ENCODE measurements at regions not wholly inside any gene's neighbourhood (a gene's known extent, or its start where the extent isn't known, plus 50 kb on each side); places are given as distances from the start of the nearest gene placed in this dataset.

DNA sequence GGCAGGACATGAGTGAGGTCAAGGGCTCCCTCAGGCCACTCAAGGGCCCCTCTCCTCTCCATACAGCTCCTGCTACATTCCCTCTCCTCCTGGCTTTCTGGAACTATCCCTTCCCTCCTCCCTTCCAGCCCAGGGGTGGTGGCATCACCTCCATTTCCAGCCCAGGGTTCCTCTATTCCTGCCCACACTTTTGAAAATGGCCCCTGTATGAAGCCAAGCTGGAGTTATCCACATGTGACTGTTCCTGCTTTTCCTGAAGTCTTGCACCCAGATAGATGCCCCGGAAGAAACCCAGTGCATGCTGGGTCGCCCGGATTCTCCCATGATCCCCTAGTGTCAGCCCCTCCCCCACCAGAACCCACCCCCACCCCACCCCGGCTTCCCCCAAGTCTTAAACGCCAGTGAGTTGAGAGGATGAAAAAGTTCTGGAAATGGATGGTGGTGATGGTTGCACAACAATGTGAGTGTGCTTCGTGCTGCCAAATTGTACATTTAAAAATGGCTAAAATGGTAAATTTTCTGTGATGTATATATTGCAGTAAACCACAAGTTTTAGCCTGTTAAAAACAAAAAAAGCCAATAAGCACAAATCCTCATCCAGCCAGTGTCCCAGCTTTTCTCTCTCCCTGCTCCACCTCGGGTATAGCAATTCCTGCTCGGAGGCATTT, 136.9 kb downstream of the SCARB1 start:
- DNase-seq, result no peak

GRCh38 chr12:124725597-124726237, 137.9 kb downstream of the SCARB1 start:
- DNase-seq, result no peak

GRCh38 chr12:124725099-124725498, 138.6 kb downstream of the SCARB1 start:
- no peak for DNase-seq

DNA sequence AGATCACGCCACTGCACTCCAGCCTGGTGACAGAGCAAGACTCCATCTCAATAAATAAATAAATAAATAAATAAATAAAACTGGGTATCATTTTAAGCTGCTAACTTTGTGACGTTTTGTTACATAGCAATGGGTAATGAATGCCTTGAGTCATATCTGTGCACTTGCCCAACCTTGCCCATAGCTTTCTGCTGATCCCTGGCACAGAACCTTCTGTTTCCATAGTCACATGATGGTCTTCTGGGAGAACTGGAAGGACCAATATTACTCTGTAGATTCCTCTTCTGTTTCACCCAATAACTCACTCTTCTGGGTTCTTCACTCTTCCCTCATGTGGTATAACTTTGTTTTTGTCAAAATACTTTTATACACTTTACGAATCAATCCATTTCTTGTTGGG, 140.8 kb downstream of the SCARB1 start:
- DNase-seq, result no peak

- DNase-seq, result no peak
Observed at GRCh38 chr12:124721501-124722162, 142.0 kb downstream of the SCARB1 start.

GRCh38 chr12:124720681-124721500, 142.8 kb downstream of the SCARB1 start:
- no peak for DNase-seq

DNA sequence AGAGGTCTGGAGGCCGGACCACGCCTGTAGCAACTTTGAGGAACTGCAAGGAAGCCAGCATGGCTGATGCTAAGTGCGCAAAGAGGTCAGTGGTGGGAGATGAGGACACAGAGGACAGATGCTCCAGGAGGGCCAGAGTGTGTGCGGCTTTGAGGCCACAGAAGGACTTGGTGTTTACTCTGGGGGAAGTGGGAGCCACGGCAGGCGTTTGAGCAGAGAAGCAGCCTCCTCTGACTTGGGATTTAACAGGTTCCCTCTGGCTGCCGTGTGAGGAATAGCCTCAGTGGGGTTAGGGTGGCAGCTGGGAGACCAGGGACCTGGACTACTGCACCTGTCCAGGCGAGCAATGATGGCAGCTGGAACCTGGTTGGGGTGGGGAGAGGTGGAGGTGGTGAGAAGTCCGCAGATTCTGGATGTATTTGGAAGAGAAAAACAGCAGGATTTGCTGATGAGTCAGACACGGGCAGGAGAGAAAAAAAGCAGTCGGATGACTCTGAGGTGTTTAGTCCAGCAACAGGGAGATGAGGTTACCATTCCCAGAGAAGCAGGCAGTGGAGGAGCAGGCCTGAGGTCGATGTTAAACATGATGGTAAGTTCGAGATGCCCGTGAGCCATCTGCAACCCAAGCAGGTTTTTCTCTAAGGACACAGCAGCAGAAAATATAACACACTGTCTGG, 143.5 kb downstream of the SCARB1 start:
- no peak for DNase-seq

- DNase-seq, result no peak
Observed at GRCh38 chr12:124719231-124719630, 144.4 kb downstream of the SCARB1 start.

DNA sequence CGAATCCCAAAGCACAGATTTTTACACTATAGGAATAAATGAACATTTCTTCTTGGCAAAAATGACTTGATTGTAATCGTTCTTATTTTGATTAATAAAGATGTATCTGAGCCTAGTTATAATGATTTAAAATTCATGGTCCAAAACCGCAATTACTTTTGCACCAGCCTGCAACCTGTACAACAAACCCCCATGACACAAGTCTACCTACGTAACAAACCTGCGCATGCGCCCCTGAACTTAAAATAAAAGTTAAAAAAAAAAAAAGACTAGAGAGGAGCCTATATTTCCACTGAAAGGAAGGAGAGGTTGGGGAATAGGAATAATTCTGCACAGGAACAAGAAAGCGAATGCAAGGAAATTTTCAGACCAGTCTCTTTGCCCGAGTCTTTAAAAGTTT, 145.2 kb downstream of the SCARB1 start:
- no peak for DNase-seq

- DNase-seq, result no peak
Observed at GRCh38 chr12:124718036-124718435, 145.6 kb downstream of the SCARB1 start.

- no peak for DNase-seq
Observed at GRCh38 chr12:124717318-124717717, 146.3 kb downstream of the SCARB1 start.

DNA sequence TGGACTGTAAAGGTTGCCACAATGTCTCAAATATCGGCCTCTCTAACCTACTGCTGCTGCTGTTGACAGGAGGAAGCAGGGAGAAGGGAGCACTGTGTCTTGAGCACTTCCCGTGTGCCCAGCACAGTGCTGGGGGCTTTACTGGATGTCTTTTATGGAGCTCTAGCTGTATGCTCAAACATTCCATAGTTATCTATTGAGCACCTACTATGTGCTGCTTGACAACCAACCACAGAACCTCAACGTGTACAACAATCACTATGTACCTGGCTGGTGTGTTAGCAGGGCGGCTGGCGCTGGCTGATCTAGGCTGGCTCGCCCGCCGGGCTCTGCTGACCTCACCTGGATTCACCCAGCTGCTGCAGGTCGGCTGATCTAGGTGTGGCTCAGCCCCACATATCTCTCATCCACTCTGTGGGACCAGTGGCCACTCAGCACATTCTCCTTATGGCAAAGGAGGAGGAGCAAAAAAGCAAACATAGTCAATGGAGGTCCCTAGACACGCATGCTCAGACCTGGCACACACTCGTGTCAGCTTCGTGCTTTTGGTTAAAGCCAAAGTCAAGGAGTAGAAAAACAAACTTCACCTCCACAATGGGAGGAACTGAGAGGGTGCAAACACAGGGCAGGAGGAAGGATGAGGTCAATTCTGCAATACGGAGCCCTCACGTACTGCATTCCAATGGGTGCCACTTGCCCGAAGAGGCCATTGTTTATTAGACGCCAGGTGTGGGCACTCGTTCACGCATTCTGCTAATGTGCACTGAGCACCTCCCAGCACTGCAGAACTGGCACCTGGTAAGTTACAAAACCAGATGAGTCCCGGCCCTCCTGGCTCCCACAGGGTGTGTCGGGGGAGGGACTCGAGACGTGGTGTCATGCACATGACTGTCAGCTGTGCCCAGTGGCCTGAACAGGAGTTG, 147.2 kb downstream of the SCARB1 start:
- DNase-seq, result no peak

DNA sequence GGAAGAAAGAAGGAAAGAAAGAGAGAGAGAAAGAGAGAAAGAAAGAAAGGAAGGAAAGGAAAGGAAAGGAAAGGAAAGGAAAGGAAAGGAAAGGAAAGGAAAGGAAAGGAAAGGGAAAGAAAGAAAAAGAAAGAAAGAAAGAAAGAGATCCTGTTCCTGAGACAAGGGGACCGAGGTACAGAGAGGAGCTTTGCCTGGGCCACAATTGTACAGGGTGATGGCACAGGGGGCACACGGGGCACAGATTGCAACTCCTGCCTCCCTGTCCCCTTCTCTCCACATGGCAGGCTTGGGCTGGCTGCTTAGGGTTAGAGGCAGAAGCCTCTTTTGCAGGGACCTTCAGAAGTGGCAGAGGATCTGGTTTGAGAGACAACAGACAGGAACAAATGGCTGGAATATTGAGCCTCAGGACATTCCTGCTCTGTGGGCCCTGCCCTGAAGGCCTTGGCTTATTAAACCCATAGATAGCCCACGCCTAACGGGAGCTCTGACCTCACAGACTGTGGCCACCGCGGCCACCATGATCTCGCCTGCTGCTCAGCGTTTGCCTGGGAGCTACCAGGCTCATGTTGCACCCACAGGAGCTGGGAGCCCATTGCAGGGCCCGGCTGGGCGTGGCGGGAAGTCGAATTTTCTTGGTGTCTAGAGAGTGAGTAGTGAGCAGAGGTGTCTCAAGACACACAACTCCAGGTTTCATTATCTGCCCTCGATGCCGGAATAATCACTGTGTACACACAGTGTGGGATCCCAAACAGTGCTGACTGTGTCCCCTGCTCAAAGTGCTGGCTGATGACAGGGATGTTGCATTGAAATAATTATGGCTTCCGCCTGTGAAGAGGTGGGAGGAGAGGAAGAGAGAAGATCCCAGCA, 147.9 kb upstream of the NCOR2 start:
- DNase-seq, result no peak

DNA sequence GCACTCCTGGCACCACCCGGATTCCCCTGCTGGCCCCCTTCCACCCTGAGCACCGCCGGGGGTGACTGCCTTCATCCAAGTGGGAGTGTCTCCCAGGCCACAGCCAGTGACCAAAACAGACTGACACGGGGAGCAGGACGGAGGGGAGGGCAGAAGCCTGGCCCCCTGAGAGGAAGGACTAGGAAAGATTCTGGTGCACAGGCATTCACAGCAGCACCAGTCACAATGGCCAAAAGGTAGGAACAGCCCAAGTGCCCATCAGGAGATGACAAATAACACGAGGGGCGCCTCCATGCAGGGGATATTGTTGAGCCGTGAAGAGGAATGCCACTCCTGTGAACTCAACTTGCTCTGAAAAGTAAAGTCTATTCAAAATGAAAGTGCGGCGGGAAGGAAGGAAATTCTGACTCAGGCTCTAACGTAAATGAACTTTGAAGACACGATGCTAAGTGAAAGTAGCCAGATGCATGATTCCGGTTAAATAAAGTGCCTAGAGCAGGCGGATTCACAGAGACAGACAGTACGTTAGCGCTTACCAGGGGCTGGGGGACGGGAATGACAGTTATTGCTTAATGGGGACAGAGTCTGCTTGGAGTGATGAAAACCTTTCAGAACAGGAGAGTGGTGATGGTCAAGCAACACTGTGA, 146.1 kb upstream of the NCOR2 start:
- DNase-seq, result peak; percentile 45

GRCh38 chr12:124713041-124713435, 145.6 kb upstream of the NCOR2 start:
- DNase-seq, result no peak

- no peak for DNase-seq
Observed at GRCh38 chr12:124711344-124711743, 143.9 kb upstream of the NCOR2 start.

DNA sequence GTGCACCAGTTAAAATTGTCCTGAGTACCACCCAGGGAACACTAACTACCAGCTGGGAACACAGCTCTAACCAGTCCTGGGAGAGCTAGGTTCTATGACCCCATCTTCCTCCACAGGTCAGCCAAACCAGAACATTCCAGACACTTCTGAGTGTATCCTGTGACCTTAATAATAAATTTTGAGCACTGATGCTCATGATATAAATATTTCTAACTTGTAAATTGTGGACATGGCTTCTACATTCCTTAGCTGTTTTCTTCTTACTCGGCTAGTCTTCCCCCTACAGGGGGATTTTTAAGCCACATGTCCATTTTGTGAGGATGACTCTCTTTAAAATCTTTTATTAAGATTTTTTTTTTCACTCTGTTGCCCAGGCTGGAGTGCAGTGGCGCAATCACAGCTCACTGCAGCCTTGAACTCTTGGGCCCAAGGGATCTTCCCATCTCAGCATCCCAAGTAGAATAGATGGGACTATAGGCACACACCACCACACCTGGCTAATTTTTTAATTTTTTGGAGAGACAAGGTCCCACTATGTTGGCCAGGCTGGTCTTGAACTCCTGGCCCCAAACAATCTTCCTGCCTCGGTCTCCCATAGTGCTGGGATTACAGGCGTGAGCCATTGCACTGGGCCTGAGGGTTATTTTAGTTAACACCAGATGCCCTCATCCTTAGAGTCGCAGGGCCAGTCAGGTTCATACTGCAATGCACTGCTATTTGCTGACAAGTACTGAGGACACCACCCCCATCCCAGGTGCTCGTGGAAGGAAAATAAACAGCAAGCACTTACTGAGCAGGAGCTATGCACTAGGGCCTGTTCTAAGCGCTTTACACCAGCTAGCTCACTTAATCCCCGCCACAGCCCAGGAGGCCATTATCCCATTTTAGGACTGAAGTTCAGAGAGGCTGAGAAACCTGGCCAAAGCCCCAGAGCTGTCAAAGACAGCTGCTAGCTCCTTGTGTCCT, 142.6 kb upstream of the NCOR2 start:
- DNase-seq, result no peak

DNA sequence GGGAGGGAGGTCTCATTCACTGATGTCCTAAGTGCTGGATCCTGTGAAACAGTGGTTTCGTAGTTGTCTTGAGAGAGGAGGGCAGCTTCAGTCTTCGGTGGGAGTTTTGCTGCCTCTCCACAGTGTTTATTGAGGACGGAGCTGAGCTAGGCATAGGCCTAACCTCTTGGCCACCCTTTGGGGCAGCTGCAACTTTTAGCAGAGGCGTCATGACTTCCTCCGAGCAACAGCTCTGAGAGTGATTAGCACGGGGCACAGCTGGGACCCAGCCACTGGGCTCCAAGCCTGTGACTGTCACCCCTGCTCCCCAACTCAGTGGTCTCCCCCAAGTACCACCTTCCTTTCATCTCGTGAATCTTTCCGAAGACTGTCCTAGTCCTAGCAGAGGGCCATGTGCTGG, 139.9 kb upstream of the NCOR2 start:
- DNase-seq, result no peak

DNA sequence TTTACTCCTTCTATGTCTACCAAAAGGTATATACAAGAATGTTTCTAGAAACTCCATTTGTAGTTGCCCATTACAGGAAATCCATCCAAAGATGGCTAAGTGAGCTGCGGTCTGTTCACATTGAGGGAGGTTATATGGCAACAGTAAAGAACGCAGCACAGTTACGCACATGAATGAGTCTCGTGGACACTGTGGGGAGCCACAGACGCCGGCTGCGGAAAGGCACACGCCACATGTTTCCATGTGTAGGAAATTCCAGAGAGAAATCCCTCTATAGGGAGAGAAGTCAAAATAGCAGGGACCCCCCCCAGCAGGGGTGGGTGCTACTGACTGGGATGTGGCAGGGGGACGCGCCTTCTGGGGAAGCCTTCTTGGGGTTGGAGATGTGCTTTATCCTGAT, 139.0 kb upstream of the NCOR2 start:
- DNase-seq, result no peak

Data from stimulated activated CD4-positive, alpha-beta T cell treated with anti-CD3 and anti-CD28 coated beads, Interleukin-4, amount 100 ng/mL, for 1 hour (primary cell).